Uterus (tissue), 3 donors: ENCODE measurements at regions not wholly inside any gene's neighbourhood (a gene's known extent, or its start where the extent isn't known, plus 50 kb on each side); places are given as distances from the start of the nearest gene placed in this dataset.

Experiments used
- DNase-seq, 2 donors: peaks; one replicate each; pipeline ENCODE4 v3.0.0-alpha.2; 2019 to 2020
- H3K27ac ChIP-seq, 2 donors: fragments of 200-600 bp; sonication (generic); 1 replicate in 1 of 2; 2 replicates in 1 of 2; pipeline ENCODE4 v1.5.1; 2016 to 2018
- H3K27me3 ChIP-seq, 2 donors: fragments of 200-600 bp; sonication (generic); one replicate each; pipeline ENCODE4 v1.5.1; 2018 to 2019; ENCODE audit warnings: control low read depth in 1 of 2
- H3K36me3 ChIP-seq, 2 donors: fragments of 200-600 bp; sonication (generic); one replicate each; pipeline ENCODE4 v1.5.1; 2019; ENCODE audit warnings: control low read depth in 1 of 2
- H3K4me1 ChIP-seq, 2 donors: fragments of 200-600 bp; sonication (generic); one replicate each; pipeline ENCODE4 v1.5.1; 2018 to 2019; ENCODE audit warnings: control low read depth in 1 of 2
- H3K4me3 ChIP-seq, 2 donors: fragments of 200-600 bp; sonication (generic); 1 replicate in 1 of 2; 2 replicates in 1 of 2; pipeline ENCODE4 v1.5.1; 2018 to 2019; ENCODE audit warnings: mild to moderate bottlenecking in 1 of 2
- H3K9me3 ChIP-seq, 2 donors: fragments of 200-600 bp; sonication (generic); one replicate each; pipeline ENCODE4 v1.5.1; 2019; ENCODE audit warnings: control low read depth in 1 of 2
- POLR2A ChIP-seq, 2 donors: fragments of 450-650 bp; IDR thresholded peaks; one replicate each; pipeline ENCODE4 v1.6.1; 2016; ENCODE audit warnings: antibody characterized with exemption in 2 of 2, mild to moderate bottlenecking in 1 of 2, moderate library complexity in 1 of 2
- intact Hi-C: fragments of 100-400 bp; cut with DNase I; formaldehyde crosslinking; loops from one replicate; pipeline ENCODE4 v1.15.1; 2023; ENCODE audit warnings: low total_unique reads
- TF ChIP-seq, protein P1 (sequence below), 4 experiments: fragments of 200-600 bp in 2 of 4; fragments of 450-650 bp in 2 of 4; sonication (generic) in 2 of 4; IDR thresholded peaks; one replicate each; pipeline ENCODE4 v1.5.1; 2016 to 2019; ENCODE audit warnings: antibody characterized with exemption in 4 of 4, mild to moderate bottlenecking in 2 of 4, moderate library complexity in 1 of 4
- donor health status: DM: yes; HTN: yes; CAD: no.

DNA sequence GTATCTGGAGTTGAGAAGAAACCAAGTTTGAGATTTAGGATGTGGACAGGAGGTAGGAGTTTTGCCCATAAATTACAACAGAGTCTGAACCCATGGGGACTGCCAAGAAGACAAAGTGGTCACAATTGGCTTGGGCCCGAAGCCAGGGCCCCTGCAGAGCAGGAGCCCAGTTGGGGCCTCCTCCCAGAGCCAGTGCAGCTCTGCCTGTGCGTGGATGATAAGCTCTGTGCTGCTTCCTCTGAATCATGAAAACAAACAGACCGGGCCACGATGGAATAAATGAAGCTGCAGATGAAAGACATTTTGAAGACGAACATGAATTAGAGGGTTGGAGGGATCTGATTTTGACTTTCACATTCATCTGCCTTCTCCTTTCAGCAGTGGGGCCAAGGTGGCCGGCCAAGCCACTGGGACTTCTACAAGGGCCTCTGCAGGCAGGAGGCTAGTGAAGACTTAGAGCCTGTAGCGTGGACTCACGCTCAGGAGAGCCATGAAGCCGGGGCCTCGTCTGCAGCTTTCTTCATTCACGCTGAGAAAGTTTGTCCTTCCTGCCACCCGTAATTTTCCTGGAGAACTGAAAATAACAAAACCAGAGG lies 156.8 kb upstream of the LYZL1 start:
- TF ChIP-seq, protein P1, sequence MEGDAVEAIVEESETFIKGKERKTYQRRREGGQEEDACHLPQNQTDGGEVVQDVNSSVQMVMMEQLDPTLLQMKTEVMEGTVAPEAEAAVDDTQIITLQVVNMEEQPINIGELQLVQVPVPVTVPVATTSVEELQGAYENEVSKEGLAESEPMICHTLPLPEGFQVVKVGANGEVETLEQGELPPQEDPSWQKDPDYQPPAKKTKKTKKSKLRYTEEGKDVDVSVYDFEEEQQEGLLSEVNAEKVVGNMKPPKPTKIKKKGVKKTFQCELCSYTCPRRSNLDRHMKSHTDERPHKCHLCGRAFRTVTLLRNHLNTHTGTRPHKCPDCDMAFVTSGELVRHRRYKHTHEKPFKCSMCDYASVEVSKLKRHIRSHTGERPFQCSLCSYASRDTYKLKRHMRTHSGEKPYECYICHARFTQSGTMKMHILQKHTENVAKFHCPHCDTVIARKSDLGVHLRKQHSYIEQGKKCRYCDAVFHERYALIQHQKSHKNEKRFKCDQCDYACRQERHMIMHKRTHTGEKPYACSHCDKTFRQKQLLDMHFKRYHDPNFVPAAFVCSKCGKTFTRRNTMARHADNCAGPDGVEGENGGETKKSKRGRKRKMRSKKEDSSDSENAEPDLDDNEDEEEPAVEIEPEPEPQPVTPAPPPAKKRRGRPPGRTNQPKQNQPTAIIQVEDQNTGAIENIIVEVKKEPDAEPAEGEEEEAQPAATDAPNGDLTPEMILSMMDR (IDR thresholded peaks at IDR 0.05) = no peak
- no peak for TF ChIP-seq POLR2A (IDR thresholded peaks at IDR 0.05)
- Histone ChIP-seq H3K36me3 (no peaks in the 10 kb centered on the region), H3K9me3 (no peaks in the 10 kb centered on the region), H3K27me3 (no peaks in the 10 kb centered on the region), H3K27ac (peak overlapping the region; percentile 24 to 36), H3K4me1 (no peaks in the 10 kb centered on the region), H3K4me3 (no peak overlapping the region)
- DNase-seq = no peak
- intact Hi-C loops = no loop called here

DNA sequence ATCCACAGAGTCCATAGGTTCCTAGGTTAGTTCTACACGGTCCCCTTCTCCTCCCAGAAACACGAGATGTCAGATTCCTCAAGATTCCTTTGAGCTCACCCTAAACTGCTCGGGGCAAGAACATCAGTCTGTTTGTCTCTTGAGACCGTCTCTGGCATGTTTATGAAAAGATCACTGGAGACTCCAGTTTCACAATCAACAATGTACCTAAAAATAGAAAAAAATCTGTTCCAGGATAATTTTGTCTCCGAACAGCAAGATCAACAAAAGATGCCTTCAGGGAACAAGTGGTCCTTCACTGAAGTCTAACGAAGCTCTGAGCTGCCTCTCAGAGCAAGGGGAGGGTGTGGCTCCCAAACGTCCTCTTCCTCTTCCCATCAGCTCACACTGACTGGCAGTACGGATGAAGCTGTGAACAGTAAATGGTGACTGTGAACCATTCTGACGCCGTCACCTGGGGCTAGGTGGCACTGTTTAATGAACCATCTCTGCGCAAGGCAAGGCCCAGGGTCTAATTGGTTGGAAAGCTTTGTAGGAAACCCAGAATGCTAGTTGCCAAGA lies 156.2 kb upstream of the LYZL1 start:
- Histone ChIP-seq H3K36me3 (no peaks in the 10 kb centered on the region), H3K4me1 (no peaks in the 10 kb centered on the region), H3K27me3 (no peaks in the 10 kb centered on the region), H3K9me3 (no peaks in the 10 kb centered on the region), H3K27ac (peak overlapping the region in 1 of 2 donors; percentile 36), H3K4me3 (no peak overlapping the region)
- DNase-seq = no peak
- intact Hi-C loops = no loop called here
- TF ChIP-seq, protein P1 (IDR thresholded peaks at IDR 0.05) = no peak
- TF ChIP-seq POLR2A (IDR thresholded peaks at IDR 0.05) = no peak

DNA sequence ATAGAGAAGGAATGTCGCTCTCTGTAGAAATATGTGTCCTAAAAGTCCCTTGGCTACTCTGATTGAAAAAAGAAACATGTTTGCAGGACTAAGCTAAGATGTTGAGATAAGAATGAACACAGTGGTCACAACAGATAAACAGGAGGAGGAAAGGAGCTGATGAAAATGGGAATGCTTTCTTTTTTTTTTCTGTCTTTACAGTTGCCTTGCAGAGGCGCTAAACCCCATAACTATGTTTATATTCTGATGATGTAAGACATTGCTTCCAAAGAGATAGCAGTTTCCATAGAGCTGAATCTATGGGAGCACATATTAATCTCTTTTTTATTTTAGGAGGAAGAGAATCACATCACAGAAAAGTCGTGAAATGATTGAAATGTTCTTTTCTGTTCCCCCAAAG lies 153.5 kb upstream of the LYZL1 start:
- intact Hi-C loops = no loop called here
- TF ChIP-seq, protein P1 (IDR thresholded peaks at IDR 0.05) = no peak
- TF ChIP-seq POLR2A (IDR thresholded peaks at IDR 0.05) = no peak
- Histone ChIP-seq H3K4me1 (no peaks in the 10 kb centered on the region), H3K4me3 (no peak overlapping the region), H3K27me3 (no peaks in the 10 kb centered on the region), H3K27ac (no peak overlapping the region), H3K36me3 (no peaks in the 10 kb centered on the region), H3K9me3 (no peaks in the 10 kb centered on the region)
- no peak for DNase-seq

DNA sequence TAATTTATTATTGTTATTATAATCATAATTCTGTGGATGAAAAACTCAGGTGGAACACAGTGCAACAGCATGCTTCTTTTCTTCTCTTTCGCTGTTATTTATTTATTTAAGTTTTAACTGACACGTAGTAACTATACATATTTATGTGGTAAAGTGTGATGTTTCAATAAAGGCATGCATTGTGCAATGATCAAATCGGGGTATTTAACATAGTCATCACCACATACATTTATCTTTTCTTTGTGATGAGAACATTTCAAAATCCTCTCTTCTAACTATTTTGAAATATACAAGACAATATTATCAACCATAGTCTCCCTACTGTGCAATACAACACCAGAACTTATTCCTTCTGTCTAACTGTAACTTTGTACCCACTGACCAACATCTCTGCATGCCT lies 152.5 kb upstream of the LYZL1 start:
- Histone ChIP-seq H3K4me3 (no peak overlapping the region), H3K36me3 (no peaks in the 10 kb centered on the region), H3K4me1 (no peaks in the 10 kb centered on the region), H3K27ac (no peak overlapping the region), H3K27me3 (no peaks in the 10 kb centered on the region), H3K9me3 (no peaks in the 10 kb centered on the region)
- intact Hi-C loops = no loop called here
- TF ChIP-seq, protein P1 (IDR thresholded peaks at IDR 0.05) = no peak
- TF ChIP-seq POLR2A (IDR thresholded peaks at IDR 0.05) = no peak
- no peak for DNase-seq

DNA sequence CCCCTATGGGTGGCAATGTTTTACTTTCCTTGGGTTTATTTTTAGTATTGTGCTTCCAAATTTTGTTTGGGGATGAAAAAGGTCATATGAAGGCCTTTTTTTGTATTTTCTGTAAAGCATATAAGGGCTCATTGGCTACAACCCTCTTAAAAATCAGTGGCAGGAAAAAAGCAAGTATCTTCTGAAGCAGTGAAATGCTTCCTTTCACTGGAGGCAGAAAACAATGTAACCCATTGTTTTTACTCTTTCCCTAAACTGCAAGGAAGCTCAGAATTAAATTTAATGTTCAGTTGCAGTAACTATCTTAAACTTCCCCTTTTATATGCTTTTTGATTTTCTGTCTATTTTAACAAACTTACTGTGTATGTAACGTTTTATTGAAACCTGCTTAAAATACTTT lies 148.7 kb upstream of the LYZL1 start:
- no peak overlapping the region for H3K27ac ChIP-seq
- H3K9me3 ChIP-seq = no peaks in the 10 kb centered on the region
- no peak for TF ChIP-seq POLR2A (IDR thresholded peaks at IDR 0.05)
- TF ChIP-seq, protein P1 (IDR thresholded peaks at IDR 0.05) = no peak
- H3K4me3 ChIP-seq = no peak overlapping the region
- DNase-seq = no peak
- H3K27me3 ChIP-seq = no peaks in the 10 kb centered on the region
- H3K36me3 ChIP-seq = no peaks in the 10 kb centered on the region
- intact Hi-C loops = no loop called here
- H3K4me1 ChIP-seq = no peaks in the 10 kb centered on the region
